ENCODE measurements at regions not wholly inside any gene's neighbourhood (a gene's known extent, or its start where the extent isn't known, plus 50 kb on each side); places are given as distances from the start of the nearest gene placed in this dataset.

GRCh38 chr3:34859746-34860145 is 779.6 kb upstream of the ARPP21 start:
- Histone ChIP-seq H3K4me1 (ENCODE audit: control insufficient read depth, insufficient read depth, low read length) (no peaks in the 10 kb centered on the region), H3K9me3 (ENCODE audit: control insufficient read depth, low read length) (no peaks in the 10 kb centered on the region), H3K36me3 (ENCODE audit: control insufficient read depth, insufficient read depth, low read length) (no peaks in the 10 kb centered on the region), H3K27me3 (ENCODE audit: control insufficient read depth, insufficient read depth, low read length, poor library complexity, severe bottlenecking) (no peaks in the 10 kb centered on the region), H3K27ac (ENCODE audit: insufficient read depth, low read depth, low read length, poor library complexity, severe bottlenecking) (no peak overlapping the region), H3K4me3 (ENCODE audit: insufficient read depth, low read depth, low read length) (no peak overlapping the region)
- WGBS, 2 experiments, result no CpG with 5 or more reads among the region's 1 CpG

DNA sequence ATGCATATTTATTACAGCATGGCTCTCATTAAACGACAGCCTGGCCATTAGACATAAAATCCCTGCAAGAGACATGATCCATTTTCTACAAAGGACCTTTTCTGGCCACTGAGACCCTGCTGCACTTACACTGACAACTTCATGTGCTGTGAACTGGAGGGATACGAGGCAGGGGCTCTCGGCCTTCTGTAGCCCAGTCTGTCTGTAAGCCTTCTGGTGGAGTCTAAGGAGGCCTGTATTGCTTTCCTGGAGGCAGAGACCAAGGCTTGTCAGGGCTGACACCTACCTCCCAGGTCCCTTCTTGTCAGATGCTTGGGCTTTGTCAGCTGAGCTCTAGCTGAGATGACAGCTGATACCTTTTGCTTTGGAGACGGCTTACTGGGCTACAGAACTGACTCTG is 776.9 kb upstream of the ARPP21 start:
- no peak overlapping the region for H3K27ac ChIP-seq (ENCODE audit: insufficient read depth, low read depth, low read length, poor library complexity, severe bottlenecking)
- H3K36me3 ChIP-seq (ENCODE audit: control insufficient read depth, insufficient read depth, low read length), result no peaks in the 10 kb centered on the region
- H3K4me3 ChIP-seq (ENCODE audit: insufficient read depth, low read depth, low read length), result no peak overlapping the region
- H3K9me3 ChIP-seq (ENCODE audit: control insufficient read depth, low read length), result no peaks in the 10 kb centered on the region
- no peaks in the 10 kb centered on the region for H3K4me1 ChIP-seq (ENCODE audit: control insufficient read depth, insufficient read depth, low read length)
- H3K27me3 ChIP-seq (ENCODE audit: control insufficient read depth, insufficient read depth, low read length, poor library complexity, severe bottlenecking), result no peaks in the 10 kb centered on the region
- WGBS, 2 experiments, result 85 to 88% methylated on average over 4 of the region's 4 CpGs

DNA sequence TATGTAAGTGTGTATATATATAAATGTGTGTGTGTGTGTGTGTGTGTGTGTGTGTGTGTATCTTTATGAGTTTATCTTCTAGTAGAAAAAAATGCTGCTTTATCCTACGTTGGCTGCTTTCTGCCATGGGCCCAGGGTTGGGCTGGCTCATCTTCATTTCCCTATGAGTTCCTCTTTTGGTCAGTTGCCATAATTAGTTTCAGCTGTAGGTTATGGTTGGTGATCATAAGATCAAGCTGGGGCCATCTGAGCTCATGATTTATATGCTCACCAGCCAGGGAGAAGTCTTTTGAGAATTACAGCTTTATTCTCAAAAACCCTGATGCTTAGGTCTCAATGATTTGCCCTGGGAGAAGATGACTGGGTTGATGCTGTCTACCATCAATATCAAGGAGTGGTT is 775.8 kb upstream of the ARPP21 start:
- no peaks in the 10 kb centered on the region for H3K9me3 ChIP-seq (ENCODE audit: control insufficient read depth, low read length)
- no peaks in the 10 kb centered on the region for H3K4me1 ChIP-seq (ENCODE audit: control insufficient read depth, insufficient read depth, low read length)
- no peaks in the 10 kb centered on the region for H3K36me3 ChIP-seq (ENCODE audit: control insufficient read depth, insufficient read depth, low read length)
- no peak overlapping the region for H3K4me3 ChIP-seq (ENCODE audit: insufficient read depth, low read depth, low read length)
- no peak overlapping the region for H3K27ac ChIP-seq (ENCODE audit: insufficient read depth, low read depth, low read length, poor library complexity, severe bottlenecking)
- no peaks in the 10 kb centered on the region for H3K27me3 ChIP-seq (ENCODE audit: control insufficient read depth, insufficient read depth, low read length, poor library complexity, severe bottlenecking)
- 64 to 83% methylated on average over 1 of the region's 1 CpG for WGBS, 2 experiments

DNA sequence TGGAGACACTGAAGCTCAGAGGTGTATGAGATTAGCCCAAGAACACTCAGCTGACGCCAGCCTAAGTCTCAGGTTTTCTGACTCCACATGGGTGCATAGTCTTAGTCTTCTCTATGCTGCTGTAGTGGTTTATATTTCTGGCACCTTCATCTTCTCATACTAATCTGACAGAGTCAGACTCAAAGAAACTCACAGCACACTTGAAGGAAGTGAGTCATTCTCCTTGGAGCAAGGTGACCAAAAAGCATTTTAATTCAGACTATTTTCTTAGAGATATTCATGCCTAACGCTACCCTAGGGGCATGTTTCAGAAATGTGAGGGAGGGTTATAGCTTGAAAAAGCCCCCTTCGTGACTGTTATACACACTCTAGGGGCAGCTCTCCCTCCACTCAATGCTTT is 775.3 kb upstream of the ARPP21 start:
- Histone ChIP-seq H3K4me3 (ENCODE audit: insufficient read depth, low read depth, low read length) (no peak overlapping the region), H3K27me3 (ENCODE audit: control insufficient read depth, insufficient read depth, low read length, poor library complexity, severe bottlenecking) (no peaks in the 10 kb centered on the region), H3K27ac (ENCODE audit: insufficient read depth, low read depth, low read length, poor library complexity, severe bottlenecking) (no peak overlapping the region), H3K36me3 (ENCODE audit: control insufficient read depth, insufficient read depth, low read length) (no peaks in the 10 kb centered on the region), H3K4me1 (ENCODE audit: control insufficient read depth, insufficient read depth, low read length) (no peaks in the 10 kb centered on the region), H3K9me3 (ENCODE audit: control insufficient read depth, low read length) (no peaks in the 10 kb centered on the region)
- WGBS, 2 experiments, result 94 to 96% methylated on average over 3 of the region's 3 CpGs

GRCh38 chr3:34865346-34865745 is 774.0 kb upstream of the ARPP21 start:
- Histone ChIP-seq H3K4me1 (ENCODE audit: control insufficient read depth, insufficient read depth, low read length) (no peaks in the 10 kb centered on the region), H3K36me3 (ENCODE audit: control insufficient read depth, insufficient read depth, low read length) (no peaks in the 10 kb centered on the region), H3K9me3 (ENCODE audit: control insufficient read depth, low read length) (no peaks in the 10 kb centered on the region), H3K27me3 (ENCODE audit: control insufficient read depth, insufficient read depth, low read length, poor library complexity, severe bottlenecking) (no peaks in the 10 kb centered on the region), H3K4me3 (ENCODE audit: insufficient read depth, low read depth, low read length) (no peak overlapping the region), H3K27ac (ENCODE audit: insufficient read depth, low read depth, low read length, poor library complexity, severe bottlenecking) (no peak overlapping the region)
- 38 to 47% methylated on average over 2 of the region's 2 CpGs for WGBS, 2 experiments

- H3K4me3 ChIP-seq (ENCODE audit: insufficient read depth, low read depth, low read length), result no peak overlapping the region
- H3K27ac ChIP-seq (ENCODE audit: insufficient read depth, low read depth, low read length, poor library complexity, severe bottlenecking), result no peak overlapping the region
- 100% methylated on average over 1 of the region's 1 CpG for WGBS, 2 experiments
- no peaks in the 10 kb centered on the region for H3K4me1 ChIP-seq (ENCODE audit: control insufficient read depth, insufficient read depth, low read length)
- H3K36me3 ChIP-seq (ENCODE audit: control insufficient read depth, insufficient read depth, low read length), result no peaks in the 10 kb centered on the region
- no peaks in the 10 kb centered on the region for H3K9me3 ChIP-seq (ENCODE audit: control insufficient read depth, low read length)
- no peaks in the 10 kb centered on the region for H3K27me3 ChIP-seq (ENCODE audit: control insufficient read depth, insufficient read depth, low read length, poor library complexity, severe bottlenecking)
These were observed 770.4 kb upstream of the ARPP21 start for GRCh38 chr3:34868935-34869334.

GRCh38 chr3:34869696-34870095 is 769.6 kb upstream of the ARPP21 start:
- 96 to 100% methylated on average over 1 of the region's 1 CpG for whole genome bisulfite sequencing, 2 experiments
- H3K4me3 ChIP-seq (ENCODE audit: insufficient read depth, low read depth, low read length), result no peak overlapping the region
- no peaks in the 10 kb centered on the region for H3K4me1 ChIP-seq (ENCODE audit: control insufficient read depth, insufficient read depth, low read length)
- H3K9me3 ChIP-seq (ENCODE audit: control insufficient read depth, low read length), result no peaks in the 10 kb centered on the region
- H3K27ac ChIP-seq (ENCODE audit: insufficient read depth, low read depth, low read length, poor library complexity, severe bottlenecking), result no peak overlapping the region
- H3K27me3 ChIP-seq (ENCODE audit: control insufficient read depth, insufficient read depth, low read length, poor library complexity, severe bottlenecking), result no peaks in the 10 kb centered on the region
- H3K36me3 ChIP-seq (ENCODE audit: control insufficient read depth, insufficient read depth, low read length), result no peaks in the 10 kb centered on the region

GRCh38 chr3:34872406-34872805 is 766.9 kb upstream of the ARPP21 start:
- H3K4me1 ChIP-seq (ENCODE audit: control insufficient read depth, insufficient read depth, low read length), result no peaks in the 10 kb centered on the region
- 94 to 95% methylated on average over 7 of the region's 7 CpGs for WGBS, 2 experiments
- H3K4me3 ChIP-seq (ENCODE audit: insufficient read depth, low read depth, low read length), result no peak overlapping the region

DNA sequence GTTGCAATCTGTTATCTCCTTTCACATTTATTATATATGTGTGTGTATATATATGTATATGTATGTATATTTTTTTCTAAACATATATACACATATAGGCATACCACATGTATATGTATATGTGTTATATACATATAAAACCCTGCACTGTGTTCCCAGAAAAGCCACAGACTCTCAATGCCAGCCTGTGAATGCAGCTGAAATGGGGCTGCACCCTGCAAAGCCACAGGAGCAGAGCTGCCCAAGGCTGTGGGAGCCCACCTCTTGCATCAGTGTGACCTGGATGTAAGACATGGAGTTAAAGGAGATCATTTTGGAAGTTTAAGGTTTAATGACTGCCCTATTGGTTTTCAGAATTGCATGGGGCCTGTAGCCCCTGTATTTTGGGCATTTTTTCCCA is 762.3 kb upstream of the ARPP21 start:
- H3K9me3 ChIP-seq (ENCODE audit: control insufficient read depth, low read length), result no peaks in the 10 kb centered on the region
- no peaks in the 10 kb centered on the region for H3K36me3 ChIP-seq (ENCODE audit: control insufficient read depth, insufficient read depth, low read length)
- H3K27ac ChIP-seq (ENCODE audit: insufficient read depth, low read depth, low read length, poor library complexity, severe bottlenecking), result no peak overlapping the region
- H3K4me3 ChIP-seq (ENCODE audit: insufficient read depth, low read depth, low read length), result no peak overlapping the region
- no peaks in the 10 kb centered on the region for H3K27me3 ChIP-seq (ENCODE audit: control insufficient read depth, insufficient read depth, low read length, poor library complexity, severe bottlenecking)
- no peaks in the 10 kb centered on the region for H3K4me1 ChIP-seq (ENCODE audit: control insufficient read depth, insufficient read depth, low read length)

More at GRCh38 chr3:34872406-34872805, 766.9 kb upstream of the ARPP21 start:
- H3K27me3 ChIP-seq (ENCODE audit: control insufficient read depth, insufficient read depth, low read length, poor library complexity, severe bottlenecking), result no peaks in the 10 kb centered on the region
- no peaks in the 10 kb centered on the region for H3K36me3 ChIP-seq (ENCODE audit: control insufficient read depth, insufficient read depth, low read length)
- no peaks in the 10 kb centered on the region for H3K9me3 ChIP-seq (ENCODE audit: control insufficient read depth, low read length)
- no peak overlapping the region for H3K27ac ChIP-seq (ENCODE audit: insufficient read depth, low read depth, low read length, poor library complexity, severe bottlenecking)

DNA sequence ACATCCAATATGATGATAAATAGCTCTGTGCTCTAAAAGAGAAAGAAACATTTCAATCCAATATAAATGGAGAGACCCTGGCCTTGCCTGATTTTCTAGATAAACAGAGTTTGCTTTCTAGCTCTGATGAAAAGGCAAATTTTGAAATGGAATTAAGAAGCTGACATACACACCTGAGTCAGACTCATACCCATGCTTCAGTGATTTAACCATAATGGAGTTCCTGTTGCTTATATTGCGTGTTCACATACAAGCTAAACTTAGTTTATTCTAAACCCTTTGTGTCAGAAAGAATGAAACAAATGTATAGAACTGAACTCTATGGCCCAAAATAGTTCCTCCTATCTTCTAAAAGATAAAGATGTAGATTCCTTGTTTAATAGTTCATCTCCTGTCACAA is 760.8 kb upstream of the ARPP21 start:
- Histone ChIP-seq H3K36me3 (ENCODE audit: control insufficient read depth, insufficient read depth, low read length) (no peaks in the 10 kb centered on the region), H3K4me1 (ENCODE audit: control insufficient read depth, insufficient read depth, low read length) (no peaks in the 10 kb centered on the region), H3K27me3 (ENCODE audit: control insufficient read depth, insufficient read depth, low read length, poor library complexity, severe bottlenecking) (no peaks in the 10 kb centered on the region), H3K4me3 (ENCODE audit: insufficient read depth, low read depth, low read length) (no peak overlapping the region), H3K9me3 (ENCODE audit: control insufficient read depth, low read length) (no peaks in the 10 kb centered on the region), H3K27ac (ENCODE audit: insufficient read depth, low read depth, low read length, poor library complexity, severe bottlenecking) (no peak overlapping the region)
- 100% methylated on average over 1 of the region's 1 CpG; no CpG with 5 or more reads in 1 of the 2 experiments for WGBS, 2 experiments

- no peaks in the 10 kb centered on the region for H3K9me3 ChIP-seq (ENCODE audit: control insufficient read depth, low read length)
- no peak overlapping the region for H3K27ac ChIP-seq (ENCODE audit: insufficient read depth, low read depth, low read length, poor library complexity, severe bottlenecking)
- H3K4me3 ChIP-seq (ENCODE audit: insufficient read depth, low read depth, low read length), result no peak overlapping the region
- no peaks in the 10 kb centered on the region for H3K27me3 ChIP-seq (ENCODE audit: control insufficient read depth, insufficient read depth, low read length, poor library complexity, severe bottlenecking)
- no peaks in the 10 kb centered on the region for H3K36me3 ChIP-seq (ENCODE audit: control insufficient read depth, insufficient read depth, low read length)
- WGBS, 2 experiments, result 100% methylated on average over 1 of the region's 1 CpG; no CpG with 5 or more reads in 1 of the 2 experiments
- H3K4me1 ChIP-seq (ENCODE audit: control insufficient read depth, insufficient read depth, low read length), result no peaks in the 10 kb centered on the region
These were observed 758.3 kb upstream of the ARPP21 start for GRCh38 chr3:34881026-34881425.

Data from ectodermal cell (in vitro differentiated cells).